GM21390 (cell line): ENCODE measurements at regions not wholly inside any gene's neighbourhood (a gene's known extent, or its start where the extent isn't known, plus 50 kb on each side); places are given as distances from the start of the nearest gene placed in this dataset.

Source experiments
- ATAC-seq: cut with Tn5 transposase; IDR thresholded peaks from one replicate; pipeline ENCODE4 v1.9.1; 2021; ENCODE audit not compliant: unreplicated experiment

- ATAC-seq: no peak
Observed at GRCh38 chr16:7103056-7103455, 229.6 kb upstream of the RBFOX1 start.

GRCh38 chr16:7101054-7101453, 231.6 kb upstream of the RBFOX1 start:
- no peak for ATAC-seq

- ATAC-seq: no peak
Observed at GRCh38 chr16:7097518-7097917, 235.1 kb upstream of the RBFOX1 start.

DNA sequence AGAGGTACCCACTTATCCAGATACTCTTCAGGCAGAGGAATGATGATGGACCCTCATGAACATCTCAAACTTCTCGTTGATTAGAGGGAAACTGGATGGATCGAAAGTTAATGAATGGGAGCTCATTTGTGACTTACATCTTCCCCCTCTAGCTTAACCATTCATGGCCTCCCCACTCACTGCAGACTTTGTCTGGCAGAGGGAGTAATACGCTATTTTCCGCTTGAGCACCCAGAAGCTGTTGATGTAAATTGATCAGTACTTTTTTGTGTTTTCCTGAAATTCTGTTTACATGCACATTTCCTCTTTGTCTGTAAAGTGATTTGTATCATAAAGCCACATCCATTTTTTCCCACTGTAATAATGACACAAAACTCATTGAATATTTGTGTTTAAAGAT, 239.1 kb upstream of the RBFOX1 start:
- no peak for ATAC-seq

DNA sequence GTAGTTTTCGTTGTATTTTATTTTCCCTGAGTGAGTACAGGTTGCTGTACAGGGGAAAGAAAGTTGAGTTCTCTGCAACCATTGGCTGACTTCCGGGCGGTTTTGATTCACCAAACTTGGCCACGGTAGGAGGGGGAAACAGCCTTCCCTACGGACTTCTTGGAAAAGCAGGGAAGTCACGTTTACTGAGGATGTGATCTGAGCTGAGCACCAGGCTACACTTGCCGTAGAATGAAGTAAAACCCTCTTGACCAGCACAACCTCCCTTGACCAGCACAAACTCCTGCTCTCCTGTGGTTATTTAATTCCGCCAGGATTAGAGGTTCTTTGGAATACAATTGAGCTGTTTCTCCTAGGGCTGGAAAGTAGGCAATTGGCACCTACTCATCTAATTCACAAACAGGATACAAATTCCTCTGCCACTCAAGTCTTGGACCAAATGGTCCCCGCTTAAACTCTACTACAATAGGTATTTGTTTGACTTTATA, 242.0 kb upstream of the RBFOX1 start:
- no peak for ATAC-seq

- no peak for ATAC-seq
Observed at GRCh38 chr16:7089751-7090150, 242.9 kb upstream of the RBFOX1 start.

DNA sequence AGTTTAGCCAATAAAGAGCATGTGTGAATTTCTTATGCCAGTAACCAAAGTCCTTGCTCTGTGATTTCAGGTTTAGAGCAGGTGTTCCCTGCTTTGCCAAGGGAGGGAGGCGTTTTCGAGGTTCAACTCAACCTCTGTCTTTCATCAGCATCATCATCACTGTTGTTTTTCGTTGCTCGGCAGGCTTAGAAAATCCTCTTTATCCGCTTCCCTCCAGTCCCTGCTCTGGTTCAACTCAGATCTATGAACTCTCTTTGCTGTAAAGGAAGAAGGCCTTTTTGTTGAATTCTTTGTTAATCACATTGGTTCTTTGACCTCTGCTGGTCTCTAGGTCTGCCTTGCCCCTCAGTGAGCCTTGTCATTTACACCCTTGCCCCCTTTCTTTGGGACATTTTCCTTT, 243.9 kb upstream of the RBFOX1 start:
- ATAC-seq: no peak

DNA sequence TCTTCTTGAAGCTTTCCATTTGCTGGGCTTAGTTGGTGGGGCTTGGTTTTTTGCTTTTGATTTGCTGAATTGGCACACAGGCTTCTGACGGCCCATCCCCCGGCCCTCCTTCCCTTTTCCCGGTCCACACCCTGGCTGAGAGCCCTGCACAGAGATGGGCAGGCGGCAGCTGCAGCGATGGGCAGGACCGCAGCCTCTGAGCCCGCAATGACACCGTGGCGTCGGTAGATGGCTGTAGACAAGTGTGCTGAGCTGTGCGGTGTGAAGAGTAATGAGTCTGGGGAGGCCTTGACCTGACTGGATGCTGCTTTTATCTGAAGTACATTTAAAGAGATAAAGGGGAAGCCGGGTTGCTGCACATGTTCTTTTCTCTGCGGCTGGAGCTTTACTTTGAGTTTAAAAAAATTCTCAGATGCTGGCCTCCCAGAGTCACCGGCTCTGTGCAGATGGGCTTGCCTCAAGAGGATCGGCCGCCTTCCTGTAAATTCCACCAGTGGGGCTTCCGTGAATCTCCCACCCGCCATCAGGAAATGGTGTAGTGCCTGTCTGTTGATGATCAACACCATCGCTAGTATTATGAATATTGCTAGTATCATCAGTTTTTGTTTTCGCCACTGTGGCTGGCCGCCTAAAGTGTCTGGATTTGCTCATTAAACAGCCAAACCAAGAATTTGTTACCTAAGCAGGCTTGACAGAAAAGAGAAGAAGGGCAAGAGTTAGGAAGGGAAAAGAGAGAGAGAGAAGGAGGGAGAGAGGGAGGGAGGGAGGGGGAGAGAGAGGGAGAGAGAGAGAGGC, 245.6 kb upstream of the RBFOX1 start:
- no peak for ATAC-seq

- ATAC-seq: no peak
Observed at GRCh38 chr16:7085776-7086175, 246.9 kb upstream of the RBFOX1 start.

GRCh38 chr16:7083096-7083495, 249.5 kb upstream of the RBFOX1 start:
- ATAC-seq: no peak

DNA sequence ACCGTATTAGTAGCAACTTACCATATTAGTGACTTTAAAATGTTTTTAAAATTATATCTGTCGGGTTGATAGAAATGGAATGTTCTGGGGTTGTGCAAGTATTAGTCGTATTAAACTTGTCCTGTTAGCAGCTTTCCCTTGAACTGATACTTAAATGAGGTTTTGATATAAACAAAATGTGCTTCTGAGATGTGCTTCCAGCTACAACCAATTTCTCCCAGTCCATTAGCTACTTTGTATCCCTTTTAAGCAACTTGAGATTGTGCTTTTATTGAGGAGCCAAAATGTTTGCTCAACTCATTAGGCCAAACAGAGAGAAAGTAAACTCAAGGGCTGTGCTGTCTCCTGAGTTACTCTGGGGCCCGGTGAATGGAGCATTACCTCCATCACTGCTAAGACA, 255.0 kb upstream of the RBFOX1 start:
- no peak for ATAC-seq

DNA sequence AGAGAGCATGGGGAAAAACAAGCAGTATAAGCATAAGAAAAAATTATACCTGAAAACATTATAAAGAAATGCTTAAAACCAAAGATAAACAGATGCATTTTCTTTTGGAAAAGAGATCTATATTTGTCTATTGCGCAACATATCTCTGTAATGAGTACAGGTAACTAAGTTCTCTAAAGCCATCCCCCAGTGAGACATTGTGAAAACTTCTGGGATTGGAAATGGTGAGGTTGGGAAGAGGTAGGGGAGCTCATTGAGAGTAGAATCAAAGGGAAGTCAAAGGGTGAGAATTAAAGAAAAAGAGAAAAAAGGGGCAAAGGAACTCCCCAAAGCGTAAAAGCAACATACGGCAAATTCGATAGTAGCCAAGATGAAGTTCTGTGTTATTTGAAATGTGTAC, 257.9 kb upstream of the RBFOX1 start:
- ATAC-seq: no peak

DNA sequence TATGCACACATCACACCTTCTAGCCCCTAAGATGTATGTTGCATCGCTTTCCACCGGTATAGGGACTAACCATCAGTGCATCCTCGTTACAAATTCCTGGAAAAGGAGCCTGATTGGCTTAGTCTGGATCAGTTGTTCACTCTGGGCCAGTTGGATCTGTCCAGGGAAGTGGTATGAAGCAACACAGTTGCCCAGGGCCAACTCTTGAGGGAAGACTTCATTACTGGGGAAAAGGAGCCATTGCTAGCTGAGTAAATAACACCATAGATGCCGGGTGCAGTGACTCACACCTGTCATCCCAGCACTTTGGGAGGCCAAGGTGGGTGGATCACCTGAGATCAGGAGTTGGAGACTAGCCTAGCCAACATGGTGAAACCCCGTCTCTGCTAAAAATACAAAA, 275.2 kb upstream of the RBFOX1 start:
- ATAC-seq: no peak

DNA sequence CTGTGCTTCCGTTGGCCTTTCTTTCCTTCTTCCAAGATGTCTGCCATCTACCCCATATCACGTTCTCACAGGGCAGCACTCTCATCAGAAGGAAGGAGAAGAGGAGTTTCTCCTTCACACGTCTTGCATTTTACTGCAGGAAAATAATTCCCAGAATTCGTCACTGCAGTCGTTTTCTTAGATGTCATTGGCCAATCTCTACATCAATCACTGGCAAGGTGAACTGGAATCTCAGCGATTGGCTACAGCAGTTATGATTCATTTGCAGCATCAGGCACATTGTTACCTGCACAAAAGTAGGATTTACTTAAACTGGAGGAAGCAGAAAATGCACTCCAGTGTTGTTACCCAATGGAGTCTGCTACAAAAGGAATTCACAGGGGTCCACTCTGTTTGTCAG, 277.2 kb upstream of the RBFOX1 start:
- no peak for ATAC-seq

DNA sequence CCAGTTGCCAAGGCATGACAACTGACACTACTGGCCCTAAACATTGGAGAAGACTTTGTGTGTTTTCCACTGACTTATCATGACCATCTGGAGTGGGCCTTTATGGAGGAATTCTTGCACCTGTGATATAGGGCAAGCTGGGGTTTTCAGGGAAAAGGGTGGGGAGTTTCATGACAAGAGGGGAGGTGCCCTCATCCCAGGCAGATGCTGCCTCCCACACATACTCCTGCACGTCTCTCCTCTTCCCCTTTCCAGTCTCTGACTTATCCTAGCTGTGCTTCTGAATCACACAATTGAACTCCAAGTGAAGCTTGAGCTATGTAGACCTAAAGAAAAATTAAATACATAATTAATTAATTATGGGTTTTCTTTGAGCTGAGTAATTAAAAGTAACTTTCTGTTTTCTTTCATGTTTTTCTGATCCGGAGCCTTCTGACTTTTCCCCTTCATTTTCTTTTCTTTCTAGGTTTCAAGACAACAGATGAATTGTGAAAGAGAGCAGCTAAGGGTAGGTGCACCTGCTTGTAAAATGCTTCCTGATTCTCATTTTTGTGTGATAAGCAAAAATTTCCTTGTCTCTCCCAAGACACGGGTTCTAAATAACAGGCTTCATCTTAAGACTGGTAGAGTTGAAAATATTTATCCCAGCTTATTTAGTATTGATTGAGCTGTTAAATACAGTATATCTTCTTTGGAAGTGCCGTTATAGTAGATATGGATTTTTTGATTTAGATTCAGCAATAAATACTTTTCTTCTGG, 280.9 kb upstream of the RBFOX1 start:
- ATAC-seq: no peak

- no peak for ATAC-seq
Observed at GRCh38 chr16:7044331-7044730, 288.3 kb upstream of the RBFOX1 start.

GRCh38 chr16:7038475-7038874, 294.2 kb upstream of the RBFOX1 start:
- ATAC-seq: no peak

DNA sequence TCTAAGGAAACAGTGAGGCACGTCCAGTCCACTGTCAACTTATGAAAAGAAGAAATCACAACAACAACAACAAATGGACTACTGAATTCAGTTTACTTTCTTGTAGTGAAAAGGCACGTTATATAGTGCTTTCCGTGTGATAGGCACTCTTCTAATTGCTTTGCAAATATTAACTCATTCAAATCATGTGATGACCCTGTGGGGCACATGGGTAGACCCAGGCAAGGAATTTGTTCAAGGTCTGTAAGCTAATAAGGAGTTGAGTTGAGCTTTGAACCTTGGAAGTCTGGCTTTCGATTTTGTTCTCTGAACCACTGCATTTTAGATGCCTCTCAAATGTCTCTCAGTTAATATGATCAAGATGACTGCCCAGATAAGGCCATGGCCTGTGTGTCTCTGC, 295.1 kb upstream of the RBFOX1 start:
- no peak for ATAC-seq

DNA sequence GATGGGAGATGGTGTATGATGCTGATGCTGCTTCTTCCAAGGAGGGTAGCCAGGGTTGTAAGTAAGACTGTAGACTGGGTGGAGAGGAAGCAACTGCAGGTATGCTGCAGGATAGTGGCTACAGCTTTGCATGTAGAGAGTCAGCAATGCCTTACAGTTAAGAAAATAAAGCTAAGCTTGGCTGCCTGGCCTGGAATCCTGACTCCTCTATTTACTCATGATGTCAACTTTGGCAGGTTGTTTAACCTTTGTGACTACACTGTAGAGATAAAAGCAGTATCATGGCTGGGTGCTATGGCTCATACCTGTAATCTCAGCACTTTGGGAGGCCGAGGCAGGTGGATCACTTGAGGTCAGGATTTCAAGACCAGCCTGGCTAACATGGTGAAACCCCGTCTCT, 301.6 kb upstream of the RBFOX1 start:
- no peak for ATAC-seq

DNA sequence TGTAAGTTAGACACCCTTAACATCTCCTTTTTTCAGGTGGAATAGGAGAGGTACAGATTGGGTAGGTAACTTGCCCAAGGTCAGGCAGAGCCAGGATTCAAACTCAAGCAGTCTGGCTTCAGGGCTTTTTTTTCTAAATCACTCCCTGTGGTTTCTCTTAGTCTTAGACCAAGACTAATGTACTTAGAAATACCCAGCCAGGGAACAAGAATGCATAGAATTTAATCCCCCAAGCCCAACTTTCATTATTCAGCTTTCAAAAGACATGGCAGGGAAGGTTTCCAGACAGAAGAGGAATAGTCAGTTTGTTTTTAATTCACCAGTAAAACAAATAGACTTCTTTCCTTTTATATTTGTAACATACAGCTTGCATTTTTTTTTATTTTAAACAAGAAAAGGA, 305.2 kb upstream of the RBFOX1 start:
- no peak for ATAC-seq

DNA sequence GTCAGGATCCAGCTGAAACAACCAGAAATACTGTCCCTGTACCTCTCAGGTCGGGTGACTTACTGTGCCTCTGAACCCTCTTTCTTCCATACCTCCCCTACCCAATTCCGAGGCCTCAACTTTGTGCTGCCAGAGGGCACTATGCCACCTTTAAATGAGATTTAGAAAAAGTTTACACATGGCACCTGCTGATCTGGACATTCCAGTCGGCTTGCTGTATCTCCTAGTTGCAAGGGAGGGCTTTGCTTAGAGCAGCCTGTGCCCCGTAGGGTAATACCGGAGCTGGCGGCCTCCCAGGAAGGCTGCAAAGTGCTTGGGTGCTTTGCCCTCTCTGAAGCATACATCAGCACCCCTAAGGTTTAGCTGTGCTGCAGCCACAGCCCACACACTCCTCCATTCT, 306.0 kb upstream of the RBFOX1 start:
- no peak for ATAC-seq

DNA sequence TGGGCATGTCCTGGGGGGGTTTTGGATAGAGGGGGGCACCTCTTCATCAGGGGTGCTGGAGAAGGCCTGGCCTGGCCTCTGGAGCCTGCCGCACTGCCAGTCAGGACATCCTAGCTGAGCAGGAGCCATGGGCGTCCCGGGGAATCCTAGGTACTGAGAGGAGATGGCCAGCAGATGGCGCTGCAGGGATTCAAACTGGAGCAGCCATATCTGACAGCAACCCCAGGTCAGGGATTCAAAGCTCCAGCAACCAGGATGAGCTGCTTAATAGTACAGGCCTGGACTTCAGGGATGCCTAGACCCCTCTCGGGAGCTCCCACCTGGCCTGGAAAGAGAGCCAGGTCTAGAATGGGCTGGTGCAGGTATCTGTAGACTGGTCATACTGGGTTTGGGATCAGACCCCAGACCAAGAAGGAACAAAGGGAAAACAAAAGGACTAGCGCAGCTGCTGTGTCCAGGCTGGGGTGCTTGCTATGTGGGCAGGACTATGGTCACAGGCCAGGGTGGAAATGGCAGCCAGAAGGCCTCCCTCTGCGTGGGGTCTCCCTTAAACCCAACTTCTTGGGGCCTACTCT, 306.9 kb upstream of the RBFOX1 start:
- no peak for ATAC-seq
